Uterus (tissue), 3 donors: ENCODE measurements at regions not wholly inside any gene's neighbourhood (a gene's known extent, or its start where the extent isn't known, plus 50 kb on each side); places are given as distances from the start of the nearest gene placed in this dataset.

Source experiments
- DNase-seq, 2 donors: peaks; one replicate each; pipeline ENCODE4 v3.0.0-alpha.2; 2019 to 2020
- H3K27ac ChIP-seq, 2 donors: fragments of 200-600 bp; sonication (generic); 1 replicate in 1 of 2; 2 replicates in 1 of 2; pipeline ENCODE4 v1.5.1; 2016 to 2018
- H3K27me3 ChIP-seq, 2 donors: fragments of 200-600 bp; sonication (generic); one replicate each; pipeline ENCODE4 v1.5.1; 2018 to 2019; ENCODE audit warnings: control low read depth in 1 of 2
- H3K36me3 ChIP-seq, 2 donors: fragments of 200-600 bp; sonication (generic); one replicate each; pipeline ENCODE4 v1.5.1; 2019; ENCODE audit warnings: control low read depth in 1 of 2
- H3K4me1 ChIP-seq, 2 donors: fragments of 200-600 bp; sonication (generic); one replicate each; pipeline ENCODE4 v1.5.1; 2018 to 2019; ENCODE audit warnings: control low read depth in 1 of 2
- H3K4me3 ChIP-seq, 2 donors: fragments of 200-600 bp; sonication (generic); 1 replicate in 1 of 2; 2 replicates in 1 of 2; pipeline ENCODE4 v1.5.1; 2018 to 2019; ENCODE audit warnings: mild to moderate bottlenecking in 1 of 2
- H3K9me3 ChIP-seq, 2 donors: fragments of 200-600 bp; sonication (generic); one replicate each; pipeline ENCODE4 v1.5.1; 2019; ENCODE audit warnings: control low read depth in 1 of 2
- POLR2A ChIP-seq, 2 donors: fragments of 450-650 bp; IDR thresholded peaks; one replicate each; pipeline ENCODE4 v1.6.1; 2016; ENCODE audit warnings: antibody characterized with exemption in 2 of 2, mild to moderate bottlenecking in 1 of 2, moderate library complexity in 1 of 2
- intact Hi-C: fragments of 100-400 bp; cut with DNase I; formaldehyde crosslinking; loops from one replicate; pipeline ENCODE4 v1.15.1; 2023; ENCODE audit warnings: low total_unique reads
- TF ChIP-seq, protein P1 (sequence below), 4 experiments: fragments of 200-600 bp in 2 of 4; fragments of 450-650 bp in 2 of 4; sonication (generic) in 2 of 4; IDR thresholded peaks; one replicate each; pipeline ENCODE4 v1.5.1; 2016 to 2019; ENCODE audit warnings: antibody characterized with exemption in 4 of 4, mild to moderate bottlenecking in 2 of 4, moderate library complexity in 1 of 4
- donor health status: DM: yes; HTN: yes; CAD: no.

DNA sequence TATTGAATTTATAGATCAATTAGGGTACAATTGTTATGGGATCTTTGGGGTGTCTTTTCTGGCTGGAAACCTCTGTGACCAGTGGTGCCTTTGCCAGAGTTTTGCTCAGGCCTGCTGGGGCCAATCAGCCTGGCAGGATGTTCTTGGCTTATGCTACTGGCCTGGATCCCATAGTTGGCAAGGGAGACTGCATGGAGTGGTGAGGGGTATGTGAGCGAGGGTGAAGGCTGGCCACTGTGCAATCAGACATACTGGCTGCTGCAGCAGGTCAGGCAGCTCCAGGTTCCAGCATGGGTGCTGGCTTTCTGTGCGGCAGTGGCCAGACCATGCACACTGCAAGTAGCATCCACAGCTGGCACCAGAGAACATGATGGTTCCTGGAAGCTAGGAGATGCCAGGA lies 1053.2 kb upstream of the GBE1 start:
- intact Hi-C loops = no loop called here
- H3K36me3 ChIP-seq = no peaks in the 10 kb centered on the region
- no peak for TF ChIP-seq POLR2A (IDR thresholded peaks at IDR 0.05)
- TF ChIP-seq, protein P1, sequence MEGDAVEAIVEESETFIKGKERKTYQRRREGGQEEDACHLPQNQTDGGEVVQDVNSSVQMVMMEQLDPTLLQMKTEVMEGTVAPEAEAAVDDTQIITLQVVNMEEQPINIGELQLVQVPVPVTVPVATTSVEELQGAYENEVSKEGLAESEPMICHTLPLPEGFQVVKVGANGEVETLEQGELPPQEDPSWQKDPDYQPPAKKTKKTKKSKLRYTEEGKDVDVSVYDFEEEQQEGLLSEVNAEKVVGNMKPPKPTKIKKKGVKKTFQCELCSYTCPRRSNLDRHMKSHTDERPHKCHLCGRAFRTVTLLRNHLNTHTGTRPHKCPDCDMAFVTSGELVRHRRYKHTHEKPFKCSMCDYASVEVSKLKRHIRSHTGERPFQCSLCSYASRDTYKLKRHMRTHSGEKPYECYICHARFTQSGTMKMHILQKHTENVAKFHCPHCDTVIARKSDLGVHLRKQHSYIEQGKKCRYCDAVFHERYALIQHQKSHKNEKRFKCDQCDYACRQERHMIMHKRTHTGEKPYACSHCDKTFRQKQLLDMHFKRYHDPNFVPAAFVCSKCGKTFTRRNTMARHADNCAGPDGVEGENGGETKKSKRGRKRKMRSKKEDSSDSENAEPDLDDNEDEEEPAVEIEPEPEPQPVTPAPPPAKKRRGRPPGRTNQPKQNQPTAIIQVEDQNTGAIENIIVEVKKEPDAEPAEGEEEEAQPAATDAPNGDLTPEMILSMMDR (IDR thresholded peaks at IDR 0.05) = no peak
- no peak for DNase-seq
- H3K27me3 ChIP-seq = no peaks in the 10 kb centered on the region
- H3K4me1 ChIP-seq = no peaks in the 10 kb centered on the region
- H3K27ac ChIP-seq = no peak overlapping the region
- no peaks in the 10 kb centered on the region for H3K9me3 ChIP-seq
- H3K4me3 ChIP-seq = no peak overlapping the region

DNA sequence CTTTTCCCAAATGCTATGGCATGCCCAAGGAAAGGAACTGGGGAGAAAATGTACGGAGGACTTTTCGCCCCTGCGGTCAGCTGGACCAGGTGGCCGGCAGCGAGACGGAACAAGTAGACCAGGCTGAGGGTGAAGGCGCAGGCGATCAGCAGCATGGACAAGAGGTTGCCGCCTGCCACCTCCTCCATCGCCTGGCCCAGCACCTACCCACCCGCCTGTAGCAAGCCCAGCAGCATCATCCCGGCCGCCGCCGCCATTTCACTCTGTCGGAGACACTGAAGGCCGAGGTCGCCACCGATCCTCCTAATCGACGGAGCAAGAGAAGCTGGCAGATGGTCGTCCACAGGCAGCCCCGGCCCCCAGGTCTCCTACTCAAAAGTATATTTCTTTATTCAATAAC lies 1046.3 kb upstream of the GBE1 start:
- no peak for DNase-seq
- intact Hi-C loops = no loop called here

GRCh38 chr3:82802501-82802900 lies 1041.1 kb upstream of the GBE1 start:
- no peak overlapping the region for H3K27ac ChIP-seq
- no peak for DNase-seq
- no peaks in the 10 kb centered on the region for H3K4me1 ChIP-seq
- intact Hi-C loops = no loop called here
- H3K36me3 ChIP-seq = no peaks in the 10 kb centered on the region
- no peaks in the 10 kb centered on the region for H3K9me3 ChIP-seq
- TF ChIP-seq, protein P1 (IDR thresholded peaks at IDR 0.05) = no peak
- H3K4me3 ChIP-seq = no peak overlapping the region
- H3K27me3 ChIP-seq = no peaks in the 10 kb centered on the region

More for the DNA sequence above, 1046.3 kb upstream of the GBE1 start:
- Histone ChIP-seq H3K36me3 (no peaks in the 10 kb centered on the region), H3K27me3 (no peaks in the 10 kb centered on the region), H3K4me1 (no peaks in the 10 kb centered on the region), H3K27ac (no peak overlapping the region), H3K9me3 (no peaks in the 10 kb centered on the region), H3K4me3 (no peak overlapping the region)
- TF ChIP-seq, protein P1 (IDR thresholded peaks at IDR 0.05) = no peak
- no peak for TF ChIP-seq POLR2A (IDR thresholded peaks at IDR 0.05)

GRCh38 chr3:82800248-82800647 lies 1038.8 kb upstream of the GBE1 start:
- Histone ChIP-seq H3K4me3 (no peak overlapping the region), H3K36me3 (no peaks in the 10 kb centered on the region), H3K4me1 (no peaks in the 10 kb centered on the region), H3K27me3 (no peaks in the 10 kb centered on the region), H3K9me3 (no peaks in the 10 kb centered on the region), H3K27ac (no peak overlapping the region)
- intact Hi-C loops = no loop called here
- TF ChIP-seq, protein P1 (IDR thresholded peaks at IDR 0.05) = no peak
- no peak for TF ChIP-seq POLR2A (IDR thresholded peaks at IDR 0.05)
- no peak for DNase-seq

DNA sequence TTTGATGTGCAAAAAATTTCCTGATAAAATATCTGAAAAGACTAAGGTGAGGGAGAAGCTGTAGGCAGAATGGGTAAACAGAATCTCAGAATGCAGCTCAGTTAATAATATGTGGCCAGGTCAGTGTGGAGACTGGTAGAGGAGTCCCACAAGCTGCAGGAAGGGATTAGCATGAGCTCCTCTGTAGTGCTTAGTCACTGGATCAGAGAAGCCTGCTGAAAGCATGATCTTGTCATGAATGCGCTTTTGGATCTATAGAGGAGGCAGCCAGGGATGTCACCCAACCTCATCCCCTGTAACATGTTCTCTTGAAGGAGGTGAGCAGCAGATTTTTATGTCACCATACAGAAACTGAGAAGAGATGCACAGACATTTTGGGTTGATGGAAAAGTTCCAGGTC lies 1035.3 kb upstream of the GBE1 start:
- TF ChIP-seq POLR2A (IDR thresholded peaks at IDR 0.05) = no peak
- TF ChIP-seq, protein P1 (IDR thresholded peaks at IDR 0.05) = no peak
- Histone ChIP-seq H3K36me3 (no peaks in the 10 kb centered on the region), H3K27me3 (no peaks in the 10 kb centered on the region), H3K4me3 (no peak overlapping the region), H3K9me3 (no peaks in the 10 kb centered on the region), H3K4me1 (no peaks in the 10 kb centered on the region), H3K27ac (no peak overlapping the region)
- DNase-seq = no peak
- intact Hi-C loops = no loop called here
